OCI-LY7 (cell line): ENCODE measurements at regions not wholly inside any gene's neighbourhood (a gene's known extent, or its start where the extent isn't known, plus 50 kb on each side); places are given as distances from the start of the nearest gene placed in this dataset.

ENCODE experiments used
- EZH2phosphoT487 ChIP-seq: fragments of 200-600 bp; sonication (generic); IDR thresholded peaks from 2 replicates; pipeline ENCODE4 v1.6.1; 2018; ENCODE audit warnings: low read depth, borderline replicate concordance, mild to moderate bottlenecking, mixed run types, antibody characterized with exemption, low read length, moderate library complexity, mixed read lengths
- TF ChIP-seq, protein P1 (sequence below): fragments of 200-600 bp; sonication (generic); conservative IDR thresholded peaks from 2 replicates; pipeline ENCODE4 v1.5.1; 2014; ENCODE audit warnings: mild to moderate bottlenecking, antibody characterized with exemption, low read length, moderate library complexity, mixed read lengths

DNA sequence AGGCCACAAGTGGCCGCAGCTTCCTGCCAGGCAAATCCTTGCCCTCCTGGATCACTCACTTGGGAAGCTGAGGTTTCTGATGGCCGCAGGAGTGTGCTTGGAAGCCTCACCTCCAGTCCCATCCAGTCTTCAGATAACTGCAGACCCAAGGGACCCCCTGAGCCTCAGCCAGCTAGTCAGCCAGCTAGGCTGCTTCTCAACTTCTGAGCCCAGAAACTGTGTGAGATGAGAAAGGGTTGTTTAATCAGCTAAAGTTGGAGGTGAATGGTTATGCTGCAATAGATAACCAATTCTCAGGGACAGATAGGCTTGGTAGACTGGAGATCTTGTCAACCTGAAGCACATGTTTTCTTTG, 96.9 kb downstream of the THBS2 start:
- TF ChIP-seq, protein P1, sequence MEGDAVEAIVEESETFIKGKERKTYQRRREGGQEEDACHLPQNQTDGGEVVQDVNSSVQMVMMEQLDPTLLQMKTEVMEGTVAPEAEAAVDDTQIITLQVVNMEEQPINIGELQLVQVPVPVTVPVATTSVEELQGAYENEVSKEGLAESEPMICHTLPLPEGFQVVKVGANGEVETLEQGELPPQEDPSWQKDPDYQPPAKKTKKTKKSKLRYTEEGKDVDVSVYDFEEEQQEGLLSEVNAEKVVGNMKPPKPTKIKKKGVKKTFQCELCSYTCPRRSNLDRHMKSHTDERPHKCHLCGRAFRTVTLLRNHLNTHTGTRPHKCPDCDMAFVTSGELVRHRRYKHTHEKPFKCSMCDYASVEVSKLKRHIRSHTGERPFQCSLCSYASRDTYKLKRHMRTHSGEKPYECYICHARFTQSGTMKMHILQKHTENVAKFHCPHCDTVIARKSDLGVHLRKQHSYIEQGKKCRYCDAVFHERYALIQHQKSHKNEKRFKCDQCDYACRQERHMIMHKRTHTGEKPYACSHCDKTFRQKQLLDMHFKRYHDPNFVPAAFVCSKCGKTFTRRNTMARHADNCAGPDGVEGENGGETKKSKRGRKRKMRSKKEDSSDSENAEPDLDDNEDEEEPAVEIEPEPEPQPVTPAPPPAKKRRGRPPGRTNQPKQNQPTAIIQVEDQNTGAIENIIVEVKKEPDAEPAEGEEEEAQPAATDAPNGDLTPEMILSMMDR, result no peak
- TF ChIP-seq EZH2phosphoT487, result no peak
